ENCODE measurements at regions not wholly inside any gene's neighbourhood (a gene's known extent, or its start where the extent isn't known, plus 50 kb on each side); places are given as distances from the start of the nearest gene placed in this dataset.

DNA sequence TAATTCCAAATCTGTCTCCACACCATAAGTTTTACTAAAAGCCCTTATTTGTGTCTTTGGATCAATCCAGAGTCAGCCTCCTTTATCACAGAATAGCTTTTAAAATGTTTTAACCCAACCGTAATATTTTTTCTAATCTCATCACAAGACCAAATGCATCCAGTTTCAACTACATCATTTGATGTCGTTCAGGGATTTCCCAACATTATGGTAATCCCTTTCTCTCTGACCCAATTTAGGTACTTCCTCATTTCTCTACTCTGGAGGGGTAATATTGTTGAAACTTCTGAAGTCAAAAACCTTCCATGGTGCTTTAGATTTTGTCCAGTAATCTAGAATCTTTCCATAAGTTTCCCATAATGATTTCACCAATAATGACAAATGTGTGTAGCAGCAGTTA, 596.8 kb downstream of the SOX5 start:
- no peak overlapping the region for H2BK15ac ChIP-seq (ENCODE audit: low read depth, poor library complexity, severe bottlenecking)
- no peak overlapping the region for H3K23ac ChIP-seq (ENCODE audit: low read length in 2 of 2)
- no peak overlapping the region for H3K14ac ChIP-seq (ENCODE audit: low read length in 2 of 2)
- H2BK5ac ChIP-seq (ENCODE audit: low read depth, low read length, poor library complexity, severe bottlenecking), result no peak overlapping the region
- H3K9ac ChIP-seq (ENCODE audit: low read length), result no peak overlapping the region
- H3K79me1 ChIP-seq (replicated peaks; ENCODE audit: low read length, poor library complexity, severe bottlenecking), result no peaks in the 10 kb centered on the region
- H3K4me1 ChIP-seq (ENCODE audit: control insufficient read depth, insufficient read depth, low read depth, low read length), result no peaks in the 10 kb centered on the region
- H2AK5ac ChIP-seq (ENCODE audit: low read length, severe bottlenecking), result no peak overlapping the region
- DNase-seq, result no peak
- no peak overlapping the region for H2BK12ac ChIP-seq (ENCODE audit: low read length in 2 of 2)
- no peak overlapping the region for H3K4ac ChIP-seq (ENCODE audit: low read depth in 1 of 2, low read length in 2 of 2)
- H2BK120ac ChIP-seq (ENCODE audit: low read depth, low read length), result no peak overlapping the region
- H3K4me2 ChIP-seq (ENCODE audit: low read length, poor library complexity, severe bottlenecking), result no peak overlapping the region
- WGBS, result 100% methylated on average over 2 of the region's 2 CpGs
- no peak overlapping the region for H2AFZ ChIP-seq (ENCODE audit: low read depth, low read length)
- H3K4me3 ChIP-seq (ENCODE audit: insufficient read depth in 1 of 2, low read depth in 1 of 2, low read length in 2 of 2), result no peak overlapping the region
- no peak overlapping the region for H4K8ac ChIP-seq (ENCODE audit: low read length)
- H3K36me3 ChIP-seq (ENCODE audit: control insufficient read depth in 1 of 2, insufficient read depth in 2 of 2, low read depth in 1 of 2, low read length in 2 of 2), result no peaks in the 10 kb centered on the region
- H3K27ac ChIP-seq (ENCODE audit: low read length, poor library complexity, severe bottlenecking), result no peak overlapping the region
- no peak overlapping the region for H3K18ac ChIP-seq (ENCODE audit: low read depth in 1 of 2, low read length in 2 of 2)
- H4K91ac ChIP-seq (ENCODE audit: low read length), result no peak overlapping the region
- no peaks in the 10 kb centered on the region for H3K27me3 ChIP-seq (ENCODE audit: control insufficient read depth in 1 of 2, insufficient read depth in 1 of 2, low read length in 2 of 2)
- H3K9me3 ChIP-seq (ENCODE audit: control insufficient read depth, low read length), result no peaks in the 10 kb centered on the region

DNA sequence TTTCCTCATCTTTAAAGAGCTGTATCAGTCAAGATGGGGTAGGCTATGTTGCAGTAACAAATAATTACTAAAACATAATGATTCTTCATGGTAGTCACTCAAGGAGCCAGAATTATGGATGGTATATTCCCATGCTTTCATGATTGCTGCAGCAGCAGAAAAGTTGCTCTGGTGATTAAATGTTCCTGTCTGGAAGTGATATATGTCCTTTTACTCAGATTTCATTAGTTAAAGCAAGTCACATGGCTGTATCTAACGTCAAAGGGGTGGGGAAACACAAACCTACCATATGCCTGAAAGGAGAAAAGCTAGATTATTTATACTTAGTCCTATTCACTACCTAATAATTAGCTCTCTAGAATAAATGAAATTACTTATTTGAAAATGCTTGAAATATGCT, 594.7 kb downstream of the SOX5 start:
- no peak overlapping the region for H3K23ac ChIP-seq (ENCODE audit: low read length in 2 of 2)
- DNase-seq, result no peak
- H4K91ac ChIP-seq (ENCODE audit: low read length), result no peak overlapping the region
- no peak overlapping the region for H2AK5ac ChIP-seq (ENCODE audit: low read length, severe bottlenecking)
- H3K4me2 ChIP-seq (ENCODE audit: low read length, poor library complexity, severe bottlenecking), result no peak overlapping the region
- H3K9me3 ChIP-seq (ENCODE audit: control insufficient read depth, low read length), result no peaks in the 10 kb centered on the region
- H3K9ac ChIP-seq (ENCODE audit: low read length), result no peak overlapping the region
- no peak overlapping the region for H3K4me3 ChIP-seq (ENCODE audit: insufficient read depth in 1 of 2, low read depth in 1 of 2, low read length in 2 of 2)
- no peaks in the 10 kb centered on the region for H3K27me3 ChIP-seq (ENCODE audit: control insufficient read depth in 1 of 2, insufficient read depth in 1 of 2, low read length in 2 of 2)
- no peak overlapping the region for H2BK5ac ChIP-seq (ENCODE audit: low read depth, low read length, poor library complexity, severe bottlenecking)
- no peak overlapping the region for H4K8ac ChIP-seq (ENCODE audit: low read length)
- H3K14ac ChIP-seq (ENCODE audit: low read length in 2 of 2), result no peak overlapping the region
- no peaks in the 10 kb centered on the region for H3K4me1 ChIP-seq (ENCODE audit: control insufficient read depth, insufficient read depth, low read depth, low read length)
- H2AFZ ChIP-seq (ENCODE audit: low read depth, low read length), result no peak overlapping the region
- no peak overlapping the region for H3K18ac ChIP-seq (ENCODE audit: low read depth in 1 of 2, low read length in 2 of 2)
- H2BK15ac ChIP-seq (ENCODE audit: low read depth, poor library complexity, severe bottlenecking), result no peak overlapping the region
- no peaks in the 10 kb centered on the region for H3K36me3 ChIP-seq (ENCODE audit: control insufficient read depth in 1 of 2, insufficient read depth in 2 of 2, low read depth in 1 of 2, low read length in 2 of 2)
- no peaks in the 10 kb centered on the region for H3K79me1 ChIP-seq (replicated peaks; ENCODE audit: low read length, poor library complexity, severe bottlenecking)
- H2BK120ac ChIP-seq (ENCODE audit: low read depth, low read length), result no peak overlapping the region
- H3K4ac ChIP-seq (ENCODE audit: low read depth in 1 of 2, low read length in 2 of 2), result no peak overlapping the region
- H3K27ac ChIP-seq (ENCODE audit: low read length, poor library complexity, severe bottlenecking), result no peak overlapping the region
- no CpG with 5 or more reads among the region's 1 CpG for WGBS
- H2BK12ac ChIP-seq (ENCODE audit: low read length in 2 of 2), result no peak overlapping the region

DNA sequence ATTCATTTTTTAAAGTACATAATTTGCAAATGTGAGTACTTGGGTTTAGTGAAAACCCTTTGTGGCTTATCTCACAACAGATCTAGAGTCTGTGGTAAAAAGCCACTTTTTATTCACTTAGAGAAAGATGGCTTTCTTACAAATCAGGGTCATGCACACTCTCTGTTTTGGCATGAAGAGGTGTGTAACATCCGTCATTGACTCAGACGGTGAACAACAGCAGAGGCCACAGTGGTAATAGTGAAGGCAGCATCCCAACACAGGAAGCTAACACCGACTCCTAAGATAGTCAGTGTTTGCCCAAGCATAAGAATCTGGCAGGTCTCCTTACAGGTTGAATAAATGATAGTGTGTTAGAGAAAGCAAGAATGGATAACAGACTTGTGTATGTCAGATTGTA, 593.0 kb downstream of the SOX5 start:
- Histone ChIP-seq H3K79me1 (replicated peaks; ENCODE audit: low read length, poor library complexity, severe bottlenecking) (no peaks in the 10 kb centered on the region), H3K27ac (ENCODE audit: low read length, poor library complexity, severe bottlenecking) (no peak overlapping the region), H2BK120ac (ENCODE audit: low read depth, low read length) (no peak overlapping the region), H2AFZ (ENCODE audit: low read depth, low read length) (no peak overlapping the region), H3K18ac (ENCODE audit: low read depth in 1 of 2, low read length in 2 of 2) (no peak overlapping the region), H3K27me3 (ENCODE audit: control insufficient read depth in 1 of 2, insufficient read depth in 1 of 2, low read length in 2 of 2) (no peaks in the 10 kb centered on the region), H3K9ac (ENCODE audit: low read length) (no peak overlapping the region), H4K91ac (ENCODE audit: low read length) (no peak overlapping the region), H3K4ac (ENCODE audit: low read depth in 1 of 2, low read length in 2 of 2) (no peak overlapping the region), H3K4me3 (ENCODE audit: insufficient read depth in 1 of 2, low read depth in 1 of 2, low read length in 2 of 2) (no peak overlapping the region), H3K36me3 (ENCODE audit: control insufficient read depth in 1 of 2, insufficient read depth in 2 of 2, low read depth in 1 of 2, low read length in 2 of 2) (no peaks in the 10 kb centered on the region), H2AK5ac (ENCODE audit: low read length, severe bottlenecking) (no peak overlapping the region), H2BK5ac (ENCODE audit: low read depth, low read length, poor library complexity, severe bottlenecking) (no peak overlapping the region), H2BK15ac (ENCODE audit: low read depth, poor library complexity, severe bottlenecking) (no peak overlapping the region), H3K14ac (ENCODE audit: low read length in 2 of 2) (no peak overlapping the region), H2BK12ac (ENCODE audit: low read length in 2 of 2) (no peak overlapping the region), H3K4me2 (ENCODE audit: low read length, poor library complexity, severe bottlenecking) (no peak overlapping the region), H4K8ac (ENCODE audit: low read length) (no peak overlapping the region), H3K9me3 (ENCODE audit: control insufficient read depth, low read length) (no peaks in the 10 kb centered on the region), H3K23ac (ENCODE audit: low read length in 2 of 2) (no peak overlapping the region), H3K4me1 (ENCODE audit: control insufficient read depth, insufficient read depth, low read depth, low read length) (no peaks in the 10 kb centered on the region)
- 97% methylated on average over 3 of the region's 3 CpGs for WGBS
- DNase-seq, result no peak

DNA sequence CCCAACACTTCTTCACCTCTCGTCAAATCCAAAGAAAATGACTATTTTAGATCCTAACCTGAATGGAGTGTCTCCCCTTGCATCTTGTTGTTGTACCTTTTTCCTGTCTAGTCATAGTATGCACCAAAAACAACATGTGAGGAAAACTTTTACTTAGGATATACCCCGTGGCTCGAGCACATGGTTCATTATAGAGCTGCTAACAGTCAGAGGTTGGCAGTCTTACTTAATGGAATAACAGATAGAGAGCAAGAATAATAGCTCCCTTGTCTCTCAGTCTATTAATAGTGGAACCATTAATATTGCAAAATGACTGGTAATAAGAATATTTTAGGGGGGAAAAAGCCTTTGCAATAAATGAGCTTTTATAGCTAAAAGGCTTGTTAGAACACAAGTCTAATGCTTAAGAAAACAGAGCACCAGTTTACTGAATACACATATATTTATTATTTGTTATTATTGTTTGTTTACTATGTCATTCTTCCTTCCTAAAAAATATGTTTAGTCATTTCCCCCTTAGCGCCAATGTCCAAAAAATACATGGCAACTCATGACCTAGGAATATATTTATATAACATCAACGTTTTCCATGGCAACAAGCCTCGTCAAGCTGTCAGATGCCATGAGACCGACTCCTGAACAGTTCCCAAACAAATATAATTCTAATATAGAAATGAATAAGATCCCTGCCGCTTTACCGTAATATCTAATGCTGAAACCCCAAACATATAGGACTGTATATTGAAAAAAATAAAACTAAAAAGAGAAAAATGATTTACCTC, 592.4 kb downstream of the SOX5 start:
- DNase-seq, result no peak
- Histone ChIP-seq H2BK5ac (ENCODE audit: low read depth, low read length, poor library complexity, severe bottlenecking) (no peak overlapping the region), H2BK120ac (ENCODE audit: low read depth, low read length) (no peak overlapping the region), H3K4me2 (ENCODE audit: low read length, poor library complexity, severe bottlenecking) (no peak overlapping the region), H4K8ac (ENCODE audit: low read length) (no peak overlapping the region), H3K79me1 (replicated peaks; ENCODE audit: low read length, poor library complexity, severe bottlenecking) (no peaks in the 10 kb centered on the region), H2AFZ (ENCODE audit: low read depth, low read length) (no peak overlapping the region), H3K18ac (ENCODE audit: low read depth in 1 of 2, low read length in 2 of 2) (no peak overlapping the region), H3K4me3 (ENCODE audit: insufficient read depth in 1 of 2, low read depth in 1 of 2, low read length in 2 of 2) (no peak overlapping the region), H2BK12ac (ENCODE audit: low read length in 2 of 2) (no peak overlapping the region), H2AK5ac (ENCODE audit: low read length, severe bottlenecking) (no peak overlapping the region), H3K23ac (ENCODE audit: low read length in 2 of 2) (no peak overlapping the region), H3K4ac (ENCODE audit: low read depth in 1 of 2, low read length in 2 of 2) (no peak overlapping the region), H3K14ac (ENCODE audit: low read length in 2 of 2) (no peak overlapping the region), H2BK15ac (ENCODE audit: low read depth, poor library complexity, severe bottlenecking) (no peak overlapping the region), H3K27ac (ENCODE audit: low read length, poor library complexity, severe bottlenecking) (no peak overlapping the region), H3K9me3 (ENCODE audit: control insufficient read depth, low read length) (no peaks in the 10 kb centered on the region), H3K9ac (ENCODE audit: low read length) (no peak overlapping the region), H3K27me3 (ENCODE audit: control insufficient read depth in 1 of 2, insufficient read depth in 1 of 2, low read length in 2 of 2) (no peaks in the 10 kb centered on the region), H3K4me1 (ENCODE audit: control insufficient read depth, insufficient read depth, low read depth, low read length) (no peaks in the 10 kb centered on the region), H4K91ac (ENCODE audit: low read length) (no peak overlapping the region), H3K36me3 (ENCODE audit: control insufficient read depth in 1 of 2, insufficient read depth in 2 of 2, low read depth in 1 of 2, low read length in 2 of 2) (no peaks in the 10 kb centered on the region)
- 89% methylated on average over 4 of the region's 9 CpGs for WGBS

All from mesenchymal stem cell (in vitro differentiated cells and primary cell).